ENCODE measurements at regions not wholly inside any gene's neighbourhood (a gene's known extent, or its start where the extent isn't known, plus 50 kb on each side); places are given as distances from the start of the nearest gene placed in this dataset.

GRCh38 chr1:76784502-76784901 is 82.8 kb upstream of the ST6GALNAC5 start:
- TF ChIP-seq CTCF (IDR thresholded peaks at IDR 0.05) (no peak), POLR2A (IDR thresholded peaks at IDR 0.05) (no peak), EP300 (IDR thresholded peaks at IDR 0.05) (no peak)
